Inflammatory macrophage treated with lipopolysaccharide for 1 hour (primary cell): ENCODE measurements at regions not wholly inside any gene's neighbourhood (a gene's known extent, or its start where the extent isn't known, plus 50 kb on each side); places are given as distances from the start of the nearest gene placed in this dataset.

Source experiments
- DNase-seq, 2 donors: peaks; one replicate each; pipeline ENCODE4 v3.0.0-alpha.2; 2020 to 2022

- no peak for DNase-seq
These were observed 50.5 kb upstream of the HSPA12A start for GRCh38 chr10:116792817-116793216.

GRCh38 chr10:116796469-116796868, 52.8 kb upstream of the ENO4 start:
- no peak for DNase-seq

GRCh38 chr10:116796910-116797513, 52.3 kb upstream of the ENO4 start:
- peak; percentile 48 to 88 for DNase-seq

- no peak for DNase-seq
These were observed 50.4 kb upstream of the ENO4 start for GRCh38 chr10:116798859-116799258.
